Amniotic epithelial cell (primary cell): ENCODE measurements at regions not wholly inside any gene's neighbourhood (a gene's known extent, or its start where the extent isn't known, plus 50 kb on each side); places are given as distances from the start of the nearest gene placed in this dataset.
"Not testable (repeated sequence)": the region's sequence is repeated elsewhere in the genome, so short reads cannot be mapped to it uniquely, and the experiment has no call there.

Experiments
- DNase-seq: peaks from one replicate; pipeline ENCODE4 v3.0.0-alpha.2; 2010; ENCODE audit warnings: low read depth

DNA sequence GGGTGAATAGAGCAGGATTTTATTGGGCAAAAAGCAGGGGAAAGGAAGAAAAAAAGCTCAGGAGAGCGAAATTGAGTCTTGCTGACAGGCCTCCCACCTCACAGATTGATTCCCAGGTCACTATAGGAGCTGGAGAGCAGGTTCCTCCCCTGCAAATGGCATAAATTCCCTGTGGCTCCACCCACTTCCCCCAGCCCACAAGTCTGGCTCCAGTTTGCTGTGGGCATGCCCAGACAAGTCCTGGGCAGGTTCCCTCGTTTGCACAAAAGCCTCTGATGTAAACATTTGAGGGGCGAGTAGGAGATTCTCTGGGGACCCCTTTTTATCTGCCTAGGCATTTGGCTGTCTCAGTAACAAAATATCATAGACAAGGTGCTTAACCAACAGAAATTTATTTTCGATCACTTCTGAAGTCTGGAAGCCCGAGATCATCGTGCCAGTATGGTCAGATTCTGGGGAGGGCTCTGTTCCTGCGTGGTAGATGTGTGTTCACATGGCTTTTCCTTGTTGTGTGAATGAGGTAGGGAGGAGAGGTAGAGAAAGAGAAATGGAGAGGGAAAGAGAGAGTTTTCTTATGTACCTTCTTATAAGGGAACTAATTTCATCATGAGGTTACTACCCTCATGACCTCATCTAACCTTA, 614.5 kb downstream of the MAT2B start:
- DNase-seq, result peak; percentile 18

DNA sequence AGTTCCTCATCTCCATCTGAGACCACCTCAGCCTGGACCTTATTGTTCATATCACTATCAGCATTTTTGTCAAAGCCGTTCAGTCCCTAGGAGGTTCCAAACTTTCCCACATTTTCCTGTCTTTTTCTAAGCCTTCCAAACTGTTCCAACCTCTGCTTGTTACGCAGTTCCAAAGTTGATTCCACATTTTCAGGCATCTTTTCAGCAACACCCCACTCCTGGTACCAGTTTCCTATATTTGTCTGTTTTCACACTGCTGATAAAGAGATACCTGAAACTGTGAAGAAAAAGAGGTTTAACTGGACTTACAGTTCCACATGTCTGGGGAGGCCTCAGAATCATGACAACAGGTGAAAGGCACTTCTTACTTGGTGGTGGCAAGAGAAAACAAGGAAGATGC, 622.1 kb downstream of the MAT2B start:
- DNase-seq, result no peak

DNA sequence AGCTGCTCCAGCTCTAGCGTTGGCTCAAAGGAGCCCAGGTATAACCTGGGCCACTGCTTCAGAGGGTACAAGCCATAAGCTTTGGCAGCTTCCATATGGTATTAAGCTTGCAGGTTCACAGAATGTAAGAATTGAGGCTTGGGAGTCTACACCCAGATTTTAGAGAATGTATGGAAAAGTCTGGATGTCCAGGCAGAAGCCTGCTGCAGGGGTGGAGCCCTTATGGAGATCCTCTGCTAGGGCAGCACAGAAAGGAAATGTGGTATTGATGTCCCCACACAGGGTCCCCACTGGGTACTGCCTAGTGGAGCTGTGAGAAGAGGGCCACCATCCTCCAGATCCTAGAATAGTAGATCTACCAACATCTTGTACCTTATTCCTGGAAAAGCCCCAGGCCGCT, 626.9 kb downstream of the MAT2B start:
- DNase-seq, result no peak

DNA sequence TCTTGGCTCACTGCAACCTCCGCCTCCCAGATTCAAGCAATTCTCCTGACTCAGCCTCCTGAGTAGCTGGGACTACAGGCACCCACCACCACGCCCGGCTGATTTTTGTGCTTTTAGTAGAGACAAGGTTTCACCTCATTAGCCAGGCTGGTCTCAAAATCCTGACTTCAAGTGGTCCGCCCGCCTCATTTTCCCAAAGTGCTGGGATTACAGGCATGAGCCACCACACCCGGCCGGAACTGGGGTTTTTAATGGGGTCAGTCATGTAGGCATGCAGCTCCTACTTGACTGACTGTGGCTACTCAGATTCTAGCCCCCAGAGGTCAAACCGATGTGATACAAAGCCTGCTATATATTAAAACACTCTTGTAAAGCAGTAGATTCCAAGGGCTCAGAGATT, 631.7 kb downstream of the MAT2B start:
- DNase-seq, result no peak

DNA sequence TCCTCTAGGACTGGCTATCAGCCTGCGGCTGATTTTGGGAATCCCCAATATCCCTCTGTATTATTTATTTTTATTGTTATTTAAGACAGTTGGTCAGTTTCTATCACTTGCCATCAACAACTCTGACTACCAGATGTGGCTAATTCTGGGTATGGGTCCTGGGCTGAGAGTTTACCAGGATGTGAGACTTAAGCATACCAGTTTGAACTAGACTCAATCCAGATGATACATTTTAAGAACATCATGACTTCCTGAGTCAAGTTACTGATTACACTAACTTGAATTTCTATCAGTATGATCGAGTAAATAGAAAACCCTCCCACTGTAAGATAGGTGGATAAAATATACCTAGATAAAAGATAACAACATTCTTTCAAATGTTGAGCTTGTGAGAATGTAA, 634.0 kb downstream of the MAT2B start:
- DNase-seq, result no peak

DNA sequence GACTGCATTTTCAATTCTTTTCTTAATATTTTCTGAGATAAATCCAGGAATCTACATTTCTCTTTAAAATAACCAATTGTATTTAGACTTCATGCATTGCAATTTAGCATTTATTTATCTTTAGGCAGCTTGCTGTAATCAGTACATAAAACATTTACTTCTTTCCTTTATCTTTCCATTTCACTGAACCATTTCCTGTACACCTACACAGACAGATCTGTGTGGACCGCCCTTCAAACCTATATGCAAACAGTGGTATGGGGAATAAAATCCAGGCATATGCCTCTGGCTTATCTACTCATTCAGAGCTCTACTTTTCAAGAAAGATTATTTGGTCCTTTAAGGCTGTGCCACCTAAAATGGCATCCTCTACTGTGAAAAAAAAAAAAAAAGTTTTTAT, 640.0 kb downstream of the MAT2B start:
- DNase-seq, result no peak

DNA sequence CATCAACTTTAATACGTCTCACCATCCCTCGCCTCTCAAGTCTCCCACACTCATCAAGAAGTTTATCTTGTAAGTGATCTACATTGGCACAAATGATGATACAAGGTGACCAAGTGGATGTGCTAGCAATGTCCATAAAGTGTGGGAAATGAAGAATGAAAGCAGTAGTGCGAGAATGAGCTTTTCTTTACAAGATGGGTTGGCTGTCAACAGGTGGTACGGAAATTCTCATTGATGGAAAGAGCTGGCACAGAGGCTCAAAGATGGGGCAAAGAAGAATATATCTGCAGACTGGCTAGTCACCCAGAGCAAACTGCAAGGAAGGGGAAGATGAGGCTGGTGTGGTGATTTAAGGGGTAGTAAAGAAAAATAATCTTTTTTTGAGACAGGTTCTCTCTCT, 640.8 kb downstream of the MAT2B start:
- no peak for DNase-seq

DNA sequence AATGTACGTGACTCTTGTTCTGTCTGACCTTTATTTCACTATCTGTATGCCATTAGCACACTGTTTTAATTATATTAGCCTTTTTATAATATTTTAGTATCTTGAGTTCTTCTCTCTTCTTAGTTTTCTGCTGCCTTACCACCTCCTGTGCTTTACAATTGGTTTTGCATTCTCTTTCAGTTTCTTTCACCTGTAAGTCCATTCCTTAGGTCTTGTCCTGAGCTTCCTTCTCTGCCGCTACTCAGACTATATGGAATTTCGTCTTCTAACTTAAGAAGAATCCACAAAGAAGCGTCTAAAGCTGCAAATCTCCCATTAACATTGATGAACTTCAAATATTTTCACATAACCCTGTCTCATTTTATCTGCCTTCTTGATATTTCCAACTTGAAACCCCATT, 642.9 kb downstream of the MAT2B start:
- DNase-seq, result no peak

DNA sequence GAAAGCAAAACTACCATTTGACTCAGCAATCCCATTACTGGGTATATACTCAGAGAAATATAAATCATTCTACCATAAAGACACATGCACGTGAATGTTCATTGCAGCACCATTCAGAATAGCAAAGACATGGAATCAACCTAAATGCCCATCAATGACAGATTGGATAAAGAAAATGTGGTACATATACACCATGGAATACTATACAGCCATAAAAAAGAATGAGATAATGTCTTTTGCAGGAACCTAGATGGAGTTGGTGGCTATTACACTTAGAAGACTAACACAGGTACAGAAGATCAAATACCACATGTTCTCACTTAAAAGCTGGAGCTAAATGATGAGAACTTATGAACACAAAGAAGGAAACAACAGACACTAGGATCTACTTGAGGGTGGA, 647.1 kb downstream of the MAT2B start:
- DNase-seq, result not testable (repeated sequence)

DNA sequence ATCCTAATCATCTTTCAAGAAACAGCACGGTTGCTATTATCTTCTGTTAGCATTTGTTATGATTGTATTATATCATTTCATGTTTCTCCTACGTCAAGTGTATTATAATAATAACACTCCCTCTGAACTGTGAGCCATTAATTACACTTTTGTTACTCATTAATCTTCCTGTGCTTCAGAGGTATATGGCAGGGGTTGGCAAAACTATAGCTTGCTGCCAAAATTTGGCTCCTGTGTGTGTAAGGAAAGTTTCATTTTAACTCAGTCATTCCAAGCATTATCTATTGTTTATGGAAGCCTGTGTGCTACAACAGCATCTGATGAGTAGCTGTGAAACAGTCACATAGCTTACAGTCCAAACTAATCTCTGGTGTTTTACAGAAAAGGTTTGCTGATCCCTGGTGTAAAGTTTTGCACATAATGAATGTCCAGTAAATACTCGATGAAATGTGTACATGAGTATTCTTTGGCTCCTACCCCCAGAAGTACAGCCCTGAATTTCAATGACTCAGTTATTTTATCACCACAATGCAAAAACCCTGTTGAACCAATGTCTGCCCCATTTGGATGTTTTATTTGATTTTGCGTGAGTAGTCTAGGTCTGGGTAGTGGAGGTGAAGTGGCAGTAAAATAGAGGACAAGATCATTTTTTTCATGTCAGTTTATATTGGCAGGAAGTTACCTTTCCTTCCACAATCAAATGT, 648.2 kb downstream of the MAT2B start:
- DNase-seq, result peak; percentile 2

DNA sequence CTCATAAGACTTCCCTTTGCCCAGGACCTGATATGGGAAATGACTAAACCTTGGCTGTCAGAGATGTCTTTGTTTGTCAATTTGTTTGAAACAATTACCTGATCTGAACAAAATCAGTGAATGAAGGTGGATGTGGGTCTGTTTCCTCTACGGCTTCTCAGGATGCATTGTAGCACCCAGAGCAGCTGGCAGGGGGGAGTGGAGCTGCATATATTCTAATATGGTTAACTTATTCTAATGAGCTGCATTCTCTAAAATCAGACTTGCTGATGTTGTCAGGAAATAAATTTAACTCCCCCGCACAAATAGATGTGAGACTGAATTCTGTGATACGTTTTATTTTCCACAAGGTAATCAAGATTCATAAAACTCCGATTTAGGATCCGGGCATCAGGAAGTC, 665.4 kb downstream of the MAT2B start:
- DNase-seq, result no peak

DNA sequence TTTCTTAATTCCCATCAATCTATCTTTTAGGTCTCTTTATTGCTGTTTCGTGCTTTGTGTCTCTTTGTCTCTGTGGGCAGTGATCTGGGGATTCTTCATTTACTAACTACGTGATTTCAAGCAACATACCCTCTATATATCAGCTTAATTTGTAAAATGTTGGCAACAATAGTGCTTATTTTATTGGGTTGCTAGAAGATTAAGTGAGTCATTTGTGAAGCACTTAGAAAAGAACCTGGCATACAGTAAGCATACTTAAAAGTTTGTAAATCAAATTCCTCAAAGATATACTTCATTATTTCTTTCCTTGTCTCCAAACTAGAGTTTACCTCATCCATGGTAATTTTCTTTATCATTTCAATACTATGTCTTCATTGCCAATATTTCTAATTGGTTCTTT, 669.7 kb downstream of the MAT2B start:
- peak; percentile 29 for DNase-seq

DNA sequence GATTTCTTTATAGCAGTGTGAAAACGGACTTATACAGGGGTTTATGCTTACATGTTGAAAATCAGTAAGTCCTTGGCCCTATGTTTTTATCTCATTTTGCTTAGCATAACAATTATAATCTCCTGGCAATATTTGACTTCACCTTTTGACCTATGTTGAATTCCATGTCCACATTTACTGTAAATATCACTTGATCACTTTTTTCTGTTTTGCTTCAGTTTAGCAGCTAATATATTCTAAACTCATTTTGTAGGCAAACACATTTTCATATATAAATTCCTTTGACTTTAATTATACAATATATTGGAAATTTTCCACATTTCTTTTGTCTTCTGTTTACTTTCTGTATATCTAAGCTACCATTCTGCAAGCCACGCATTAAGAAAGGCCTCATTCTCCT, 674.0 kb downstream of the MAT2B start:
- DNase-seq, result no peak

DNA sequence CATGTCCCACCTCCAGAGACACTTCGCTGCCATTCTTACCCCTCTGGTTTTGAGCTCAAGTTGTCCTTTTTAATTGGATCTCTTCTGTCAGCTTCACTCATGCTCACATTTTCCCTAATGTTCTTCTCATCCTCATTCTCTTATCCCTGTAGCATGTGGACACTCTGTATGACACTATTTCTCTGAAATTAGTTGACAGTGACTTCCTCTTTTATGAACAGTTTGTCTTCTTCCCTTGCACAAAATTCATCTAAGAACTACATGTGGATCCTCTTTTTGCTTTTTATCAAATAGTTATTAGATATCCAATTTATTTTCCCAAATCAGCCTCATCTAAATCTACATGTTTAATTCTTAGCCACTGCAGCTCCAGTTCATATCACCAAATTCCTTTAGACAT, 676.2 kb downstream of the MAT2B start:
- no peak for DNase-seq

DNA sequence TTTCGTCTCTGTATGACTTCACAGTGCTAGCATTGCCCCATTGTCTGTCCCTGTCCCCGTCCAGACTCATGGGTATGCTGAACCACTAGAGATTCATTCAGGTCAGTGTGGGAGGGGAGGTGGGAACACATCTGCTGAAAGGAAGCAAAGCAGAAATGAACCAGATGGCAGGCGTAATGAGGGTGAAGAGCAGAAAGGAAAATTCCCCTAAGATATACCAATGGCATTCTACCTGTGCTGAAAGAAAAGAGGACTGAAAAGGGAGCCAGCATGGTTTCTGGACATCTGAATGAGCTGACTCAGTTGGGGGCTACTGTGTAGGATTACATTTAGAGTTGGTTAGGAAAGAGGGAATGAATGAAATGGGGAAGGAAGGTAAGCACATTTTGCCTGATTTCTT, 678.7 kb downstream of the MAT2B start:
- DNase-seq, result no peak

DNA sequence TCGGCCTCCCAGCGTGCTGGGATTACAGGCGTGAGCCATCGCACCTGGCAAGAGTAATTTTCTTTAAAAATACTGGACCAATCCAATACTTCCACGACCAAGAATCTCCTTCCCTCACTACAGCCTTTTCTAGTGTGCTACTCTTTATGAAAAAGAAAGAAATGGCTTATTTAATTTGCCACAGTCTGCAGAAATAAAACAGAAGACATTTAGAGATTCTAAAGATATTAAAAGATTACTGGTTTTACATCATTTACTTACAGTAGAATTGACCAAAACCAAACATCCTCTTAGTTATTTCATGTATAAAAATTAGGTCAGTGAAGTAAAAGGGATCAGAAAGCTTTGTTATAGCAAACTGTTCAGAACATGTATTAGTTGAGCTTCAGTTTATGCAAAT, 679.6 kb downstream of the MAT2B start:
- no peak for DNase-seq

DNA sequence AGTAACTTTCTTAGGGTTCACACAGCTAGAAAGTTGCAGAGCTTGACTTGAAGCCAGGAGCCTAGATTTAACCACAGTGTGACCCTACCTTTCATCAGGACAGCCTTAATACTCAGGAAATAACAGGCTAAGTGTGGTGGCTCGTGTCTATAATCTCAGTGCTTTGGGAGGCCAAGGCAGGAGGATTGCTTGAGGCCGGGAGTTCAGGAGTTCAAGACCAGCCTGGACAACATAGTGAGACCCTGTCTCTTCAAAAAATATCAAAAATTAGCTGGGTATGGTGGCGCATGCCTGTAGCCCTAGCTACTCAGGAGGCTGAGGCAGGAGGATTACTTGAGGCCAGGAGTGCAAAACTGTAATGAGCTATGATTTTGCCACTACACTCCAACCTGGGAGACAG, 681.1 kb downstream of the MAT2B start:
- DNase-seq, result no peak

DNA sequence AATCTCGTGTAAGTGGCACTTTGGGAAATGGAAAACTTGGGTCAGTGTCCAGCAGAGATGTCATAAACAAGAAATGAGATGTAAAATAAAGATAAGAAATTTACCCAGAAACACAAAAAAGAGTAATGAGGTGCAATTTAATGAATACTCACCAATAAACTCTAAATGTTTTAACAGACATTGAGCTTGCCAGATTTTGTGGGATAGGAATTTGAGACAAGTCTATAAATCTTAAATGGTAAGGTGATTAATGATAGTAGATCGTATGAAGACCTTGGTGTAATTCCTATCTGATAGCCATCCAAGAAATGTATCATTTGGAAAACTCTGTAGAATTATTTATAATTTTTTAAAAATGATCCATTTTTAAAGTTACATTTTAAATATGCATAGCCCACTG, 682.4 kb downstream of the MAT2B start:
- DNase-seq, result no peak

DNA sequence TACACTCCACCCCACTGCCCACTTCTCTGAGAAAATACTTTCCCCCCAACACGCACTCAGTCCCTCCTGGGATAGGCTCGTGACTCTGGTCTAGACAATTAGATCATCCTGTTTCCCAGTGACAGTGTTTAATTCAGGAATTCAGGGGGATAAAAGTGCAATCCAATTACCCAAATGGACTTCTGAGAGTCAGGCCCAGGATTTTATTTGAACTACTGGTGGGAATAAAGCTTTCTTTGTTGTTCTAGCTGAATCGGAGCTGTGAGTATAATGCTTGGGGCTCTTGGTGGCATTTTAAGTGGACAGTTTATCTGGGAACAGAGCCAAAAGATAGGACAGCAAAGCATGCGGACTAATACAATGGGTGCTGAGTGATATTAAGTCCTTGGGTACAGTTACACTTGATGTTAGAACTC, 683.3 kb downstream of the MAT2B start:
- no peak for DNase-seq

DNA sequence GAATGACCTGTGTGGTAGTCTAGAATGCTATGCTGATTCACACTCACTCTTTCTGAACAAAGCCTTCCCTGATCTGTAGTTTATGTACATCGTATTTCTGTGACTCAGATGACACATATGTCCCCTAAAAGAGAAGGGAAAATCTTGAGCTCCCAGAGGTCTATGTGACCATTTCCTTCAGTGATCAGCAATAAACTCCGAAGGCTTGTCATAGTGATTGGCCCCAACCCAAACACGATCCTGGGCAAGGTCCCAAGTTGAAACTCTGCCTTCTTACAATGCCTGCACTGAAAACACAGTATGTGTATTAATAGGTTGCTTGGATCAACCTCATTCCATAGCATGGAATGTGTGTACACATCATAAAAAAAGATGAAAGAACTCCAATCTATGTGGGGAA, 685.8 kb downstream of the MAT2B start:
- no peak for DNase-seq

DNA sequence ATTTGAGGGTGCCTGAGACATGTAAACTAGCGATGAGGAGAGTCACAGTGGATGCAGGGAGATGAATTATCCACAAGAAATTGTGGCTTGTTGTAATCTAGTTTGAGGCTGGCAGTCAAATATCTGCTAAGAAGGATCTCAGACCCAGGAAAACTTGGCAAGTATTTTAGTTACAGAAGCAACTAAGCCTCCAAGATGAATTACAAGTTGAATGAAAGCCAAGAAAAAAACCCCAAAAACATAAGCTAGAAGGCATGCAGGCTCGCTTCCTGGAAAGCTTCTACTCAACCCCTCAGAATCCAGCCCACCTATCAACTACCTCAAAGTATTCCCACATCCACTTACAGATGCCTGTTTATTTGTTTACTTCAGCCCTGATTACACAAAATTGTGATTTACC, 696.9 kb downstream of the MAT2B start:
- peak; percentile 90 for DNase-seq

DNA sequence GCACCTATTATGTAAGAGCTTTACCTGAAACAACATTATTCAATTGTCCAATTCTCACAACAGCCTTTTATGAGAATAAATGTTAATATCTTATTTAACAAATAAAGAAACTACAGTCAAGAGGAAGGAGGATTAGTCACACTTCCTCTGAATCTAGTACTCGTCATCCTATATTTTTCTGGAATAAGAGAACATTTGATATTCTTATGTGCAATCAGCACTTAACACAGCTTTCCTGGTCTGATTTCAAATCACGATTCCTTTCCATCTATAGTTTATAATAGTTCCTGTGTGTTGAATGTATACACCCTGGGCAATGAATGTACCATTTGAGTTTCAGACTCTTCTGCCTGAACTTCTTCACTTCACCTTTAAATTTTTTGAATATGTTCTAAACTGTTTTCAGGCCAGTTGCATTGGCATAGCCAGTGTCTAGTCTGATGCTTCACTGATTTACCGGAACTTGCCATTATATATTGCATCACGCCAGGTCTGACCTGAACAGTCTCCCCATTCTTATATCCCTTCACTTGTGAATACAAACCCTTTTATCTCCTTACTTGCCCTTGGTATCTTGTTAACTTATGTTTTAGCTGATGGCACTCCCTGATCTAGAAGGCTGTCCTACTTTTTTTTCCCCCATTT, 698.3 kb downstream of the MAT2B start:
- no peak for DNase-seq

DNA sequence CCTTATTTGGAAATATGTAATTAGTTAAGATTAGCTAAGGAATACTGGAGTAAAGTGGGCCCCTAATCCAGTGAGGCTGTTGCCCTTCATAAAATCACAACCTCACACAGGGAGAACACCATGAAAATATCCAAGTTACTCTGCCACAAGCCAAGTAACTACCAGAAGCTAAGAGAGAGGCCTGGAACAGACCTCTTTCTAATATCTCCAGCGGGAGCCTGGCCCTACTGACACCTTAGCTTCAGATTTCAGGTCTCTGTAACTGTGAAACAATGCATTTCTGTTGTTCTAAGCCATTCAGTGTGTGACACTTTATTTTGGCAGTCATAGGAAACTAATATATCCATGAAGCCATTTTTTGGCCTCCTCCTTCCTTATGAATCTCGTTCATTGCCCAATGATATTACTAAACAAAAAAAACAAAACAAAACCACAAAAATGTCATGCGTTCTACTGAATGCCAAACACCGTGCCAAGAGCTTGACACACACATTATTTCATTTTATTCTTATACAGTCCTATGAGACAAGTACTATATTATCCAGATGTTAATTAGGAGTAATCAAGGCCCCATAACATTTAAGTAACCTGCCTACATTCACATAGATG, 699.0 kb downstream of the MAT2B start:
- DNase-seq, result peak; percentile 81
